GM23338 (cell line): ENCODE measurements at regions not wholly inside any gene's neighbourhood (a gene's known extent, or its start where the extent isn't known, plus 50 kb on each side); places are given as distances from the start of the nearest gene placed in this dataset.

Experiments
- ATAC-seq: fragments of 200-7000 bp; cut with Tn5 transposase; 3 replicates; pipeline ENCODE4 v1.9.1; 2020
- DNase-seq: peaks from one replicate; pipeline ENCODE4 v3.0.0-alpha.2; 2015; ENCODE audit warnings: low spot score
- H2AFZ ChIP-seq: fragments of 200-600 bp; sonication (generic); 2 replicates; pipeline ENCODE4 v1.8.0; 2016; ENCODE audit warnings: antibody characterized with exemption, mild to moderate bottlenecking, moderate library complexity
- H3F3A ChIP-seq: fragments of 200-600 bp; sonication (generic); replicated peaks from 2 replicates; pipeline ENCODE4 v1.8.0; 2017; ENCODE audit warnings: antibody characterized with exemption, mixed run types, low read depth
- H3K27ac ChIP-seq: fragments of 200-600 bp; sonication (generic); 2 replicates; pipeline ENCODE4 v1.6.1; 2016; ENCODE audit warnings: low read depth
- H3K27me3 ChIP-seq: fragments of 200-600 bp; sonication (generic); 2 replicates; pipeline ENCODE4 v1.8.0; 2016; ENCODE audit warnings: mild to moderate bottlenecking, mixed run types, moderate library complexity; ENCODE audit not compliant: insufficient read depth
- H3K36me3 ChIP-seq: fragments of 200-600 bp; sonication (generic); 2 replicates; pipeline ENCODE4 v1.8.0; 2016; ENCODE audit warnings: mild to moderate bottlenecking; ENCODE audit not compliant: insufficient read depth
- H3K4me1 ChIP-seq: fragments of 200-600 bp; sonication (generic); 2 replicates; pipeline ENCODE4 v1.8.0; 2016; ENCODE audit warnings: mild to moderate bottlenecking, moderate library complexity; ENCODE audit not compliant: insufficient read depth
- H3K4me2 ChIP-seq: fragments of 200-600 bp; sonication (generic); 2 replicates; pipeline ENCODE4 v1.7.1; 2017; ENCODE audit warnings: mixed run types
- H3K4me3 ChIP-seq: fragments of 200-600 bp; sonication (generic); 2 replicates; pipeline ENCODE4 v1.6.1; 2016; ENCODE audit warnings: mixed run types
- H3K79me2 ChIP-seq: fragments of 200-600 bp; sonication (generic); replicated peaks from 2 replicates; pipeline ENCODE4 v1.8.0; 2017; ENCODE audit warnings: mild to moderate bottlenecking; ENCODE audit not compliant: insufficient read depth
- H3K9me2 ChIP-seq: fragments of 200-600 bp; sonication (generic); 2 replicates; pipeline ENCODE4 v1.8.0; 2017; ENCODE audit not compliant: insufficient read depth
- H4K20me1 ChIP-seq: fragments of 200-600 bp; sonication (generic); replicated peaks from 2 replicates; pipeline ENCODE4 v1.8.0; 2017; ENCODE audit warnings: mild to moderate bottlenecking; ENCODE audit not compliant: insufficient read depth
- H3K27ac Mint-ChIP-seq: 2 replicates; pipeline ENCODE4 v1.8.0; 2020; ENCODE audit warnings: inconsistent platforms, mild to moderate bottlenecking, moderate library complexity, mixed read lengths
- H3K27me3 Mint-ChIP-seq: 3 replicates; pipeline ENCODE4 v1.8.0; 2022; ENCODE audit warnings: low read depth, mild to moderate bottlenecking, moderate library complexity, mixed read lengths, inconsistent platforms; ENCODE audit not compliant: insufficient read depth, poor library complexity
- H3K36me3 Mint-ChIP-seq: 3 replicates; pipeline ENCODE4 v1.8.0; 2021; ENCODE audit warnings: low read depth, mild to moderate bottlenecking, inconsistent platforms, moderate library complexity, mixed read lengths
- H3K4me1 Mint-ChIP-seq: 3 replicates; pipeline ENCODE4 v1.8.0; 2020; ENCODE audit warnings: mild to moderate bottlenecking, inconsistent platforms, mixed read lengths
- H3K4me3 Mint-ChIP-seq: 3 replicates; pipeline ENCODE4 v1.8.0; 2021; ENCODE audit warnings: moderate library complexity, mild to moderate bottlenecking, inconsistent platforms, mixed read lengths
- H3K9me3 Mint-ChIP-seq: 3 replicates; pipeline ENCODE4 v1.8.0; 2020; ENCODE audit warnings: moderate library complexity, mild to moderate bottlenecking, inconsistent platforms, mixed read lengths
- CREB1 ChIP-seq: fragments of 250-450 bp; sonication (Bioruptor Pico); IDR thresholded peaks from 2 replicates; pipeline ENCODE4 v1.5.0; 2020; ENCODE audit warnings: low read depth, mild to moderate bottlenecking, moderate library complexity
- CTCF ChIP-seq, 2 experiments: fragments of 200-600 bp in 1 of 2; sonication (generic) in 1 of 2; conservative IDR thresholded peaks; 2 replicates each; pipeline versions ENCODE4 v1.5.1 to v1.6.1; 2016 to 2017; ENCODE audit warnings: antibody characterized with exemption in 2 of 2, low read depth in 2 of 2, mild to moderate bottlenecking in 2 of 2, moderate library complexity in 1 of 2
- ETS1 ChIP-seq: IDR thresholded peaks from 2 replicates; pipeline ENCODE4 v1.6.1; 2016; ENCODE audit warnings: antibody characterized with exemption
- REST ChIP-seq: IDR thresholded peaks from one replicate; pipeline ENCODE4 v1.6.1; 2018; ENCODE audit warnings: antibody characterized with exemption; ENCODE audit not compliant: unreplicated experiment
- ZNF331 ChIP-seq: fragments of 250-450 bp; sonication (Bioruptor Pico); IDR thresholded peaks from 2 replicates; pipeline ENCODE4 v1.5.0; 2020; ENCODE audit warnings: low read depth, mild to moderate bottlenecking, moderate library complexity
- ZNF462 ChIP-seq: fragments of 250-450 bp; sonication (Bioruptor Pico); IDR thresholded peaks from 2 replicates; pipeline ENCODE4 v1.5.0; 2020; ENCODE audit warnings: mild to moderate bottlenecking, moderate library complexity

- Histone ChIP-seq H4K20me1 (no peaks in the 10 kb centered on the region), H3K4me3 (no peak overlapping the region), H3F3A (peaks cover 8% of the 10 kb centered on the region; the same call in 1 of the 2 replicates), H3K4me2 (no peak overlapping the region), H3K4me1 (peaks cover 25% of the 10 kb centered on the region), H3K36me3 (no peaks in the 10 kb centered on the region), H3K9me2 (no peaks in the 10 kb centered on the region), H3K27ac (no peak overlapping the region), H3K79me2 (no peaks in the 10 kb centered on the region), H2AFZ (peak overlapping the region; percentile 43; the same call in 1 of the 2 replicates), H3K27me3 (no peaks in the 10 kb centered on the region)
- peaks cover 8% of the 10 kb centered on the region; the same call in 2 of the 3 replicates for H3K9me3 Mint-ChIP-seq
- TF ChIP-seq ETS1 = no peak
- TF ChIP-seq ZNF331 = no peak
- no peak for TF ChIP-seq REST
- TF ChIP-seq CTCF (conservative IDR thresholded peaks at IDR 0.05; ENCODE audit: low read depth in 2 of 2) = no peak
- TF ChIP-seq CREB1 (CRISPR knock-in tag) = no peak
- no peak for TF ChIP-seq ZNF462 (CRISPR knock-in tag)
- H3K27ac Mint-ChIP-seq = no peak overlapping the region
- peaks cover 9% of the 10 kb centered on the region; the same call in 2 of the 3 replicates for H3K36me3 Mint-ChIP-seq
- no peaks in the 10 kb centered on the region for H3K27me3 Mint-ChIP-seq
- ATAC-seq = no peak
- DNase-seq = no peak
- H3K4me3 Mint-ChIP-seq = no peak overlapping the region
- H3K4me1 Mint-ChIP-seq = peaks cover 22% of the 10 kb centered on the region
Measured at GRCh38 chr10:21393931-21394330, 131.6 kb downstream of the SKIDA1 start.
